Adipocyte (in vitro differentiated cells): ENCODE measurements at regions not wholly inside any gene's neighbourhood (a gene's known extent, or its start where the extent isn't known, plus 50 kb on each side); places are given as distances from the start of the nearest gene placed in this dataset.

ENCODE experiments used
- DNase-seq: peaks from one replicate; pipeline ENCODE4 v3.0.0-alpha.2; 2015; ENCODE audit warnings: low read depth
- H3K27me3 ChIP-seq: replicated peaks from 2 replicates; pipeline ENCODE4 v1.7.0; 2013; ENCODE audit warnings: mild to moderate bottlenecking, low read length, moderate library complexity; ENCODE audit not compliant: control insufficient read depth, insufficient read depth
- H3K36me3 ChIP-seq: 2 replicates; pipeline ENCODE4 v1.7.0; 2013; ENCODE audit warnings: low read length, mild to moderate bottlenecking, moderate library complexity; ENCODE audit not compliant: control insufficient read depth, insufficient read depth, severe bottlenecking
- H3K4me1 ChIP-seq: 2 replicates; pipeline ENCODE4 v1.7.0; 2013; ENCODE audit warnings: mild to moderate bottlenecking, low read length, moderate library complexity; ENCODE audit not compliant: control insufficient read depth, insufficient read depth
- H3K4me3 ChIP-seq: 2 replicates; pipeline ENCODE4 v1.7.0; 2013; ENCODE audit warnings: mild to moderate bottlenecking, low read length, moderate library complexity
- H3K9ac ChIP-seq: 2 replicates; pipeline ENCODE4 v1.7.0; 2013; ENCODE audit warnings: mild to moderate bottlenecking, low read length, moderate library complexity
- H3K9me3 ChIP-seq: 2 replicates; pipeline ENCODE4 v1.7.0; 2013; ENCODE audit warnings: mild to moderate bottlenecking, low read length, moderate library complexity; ENCODE audit not compliant: control insufficient read depth

DNA sequence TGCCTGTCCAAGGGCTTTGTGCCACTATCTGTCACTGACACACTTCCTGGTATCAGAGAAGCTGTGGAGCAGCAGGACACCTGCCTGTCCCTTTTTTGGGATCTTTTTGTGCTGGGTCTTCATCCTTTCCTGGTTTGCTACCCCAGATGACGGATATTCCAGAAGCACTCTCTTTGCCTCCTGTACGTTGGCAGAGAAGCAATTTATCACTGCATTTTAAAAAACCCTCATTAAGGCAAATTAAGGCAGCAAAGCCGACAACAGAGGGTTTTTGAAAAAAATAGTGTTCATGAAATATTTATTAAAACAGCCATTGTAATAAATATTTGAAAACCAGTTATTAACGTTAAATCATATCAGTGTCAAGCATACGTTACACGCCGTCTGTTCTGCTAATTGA is 209.6 kb upstream of the NTM start:
- no peak overlapping the region for H3K4me3 ChIP-seq
- peaks cover 5% of the 10 kb centered on the region for H3K27me3 ChIP-seq
- H3K36me3 ChIP-seq: no peaks in the 10 kb centered on the region
- no peaks in the 10 kb centered on the region for H3K4me1 ChIP-seq
- no peaks in the 10 kb centered on the region for H3K9me3 ChIP-seq
- no peak overlapping the region for H3K9ac ChIP-seq
- no peak for DNase-seq

DNA sequence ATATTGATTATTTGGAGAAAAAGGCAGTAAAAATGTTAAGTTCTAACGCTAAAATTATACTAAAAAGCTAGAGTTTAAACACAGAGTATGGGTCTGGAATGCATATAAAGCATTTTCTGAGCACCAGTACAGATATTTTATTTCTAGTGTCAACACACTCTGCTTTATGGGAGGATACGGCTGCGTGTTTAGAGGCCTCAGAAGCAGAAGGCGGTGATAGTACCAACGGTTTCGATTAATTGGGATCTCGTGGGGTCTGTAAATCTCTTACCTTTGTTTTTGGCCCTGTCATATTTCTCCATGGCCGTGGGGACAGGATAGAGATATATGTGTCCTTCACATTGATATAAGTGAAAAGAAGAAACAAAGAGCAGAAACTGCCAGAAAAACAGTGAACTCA is 206.8 kb upstream of the NTM start:
- H3K36me3 ChIP-seq: no peaks in the 10 kb centered on the region
- peaks cover 5% of the 10 kb centered on the region for H3K27me3 ChIP-seq
- no peak overlapping the region for H3K9ac ChIP-seq
- no peak overlapping the region for H3K4me3 ChIP-seq
- DNase-seq: no peak
- H3K9me3 ChIP-seq: no peaks in the 10 kb centered on the region
- H3K4me1 ChIP-seq: no peaks in the 10 kb centered on the region

DNA sequence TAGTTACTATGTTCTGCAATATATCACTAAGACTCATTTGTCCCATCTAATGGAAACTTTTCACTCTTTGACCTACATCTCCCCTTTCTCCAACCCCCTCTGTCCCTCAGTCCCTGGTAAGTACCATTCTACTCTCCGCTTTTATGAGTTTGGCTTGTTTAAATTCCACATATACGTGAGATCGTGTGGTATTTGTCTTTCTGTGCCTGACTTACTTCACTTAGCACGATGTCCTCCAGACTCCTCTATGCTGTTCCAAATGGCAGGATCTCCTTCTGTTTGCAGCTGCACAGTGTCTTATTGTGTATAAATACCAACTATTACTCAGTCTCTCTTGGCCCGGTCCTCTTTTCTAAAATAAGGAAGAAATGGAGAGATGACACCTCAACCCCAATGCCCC is 205.4 kb upstream of the NTM start:
- no peaks in the 10 kb centered on the region for H3K36me3 ChIP-seq
- H3K9ac ChIP-seq: no peak overlapping the region
- H3K4me3 ChIP-seq: no peak overlapping the region
- DNase-seq: no peak
- H3K4me1 ChIP-seq: no peaks in the 10 kb centered on the region
- peaks cover 5% of the 10 kb centered on the region for H3K27me3 ChIP-seq
- no peaks in the 10 kb centered on the region for H3K9me3 ChIP-seq

DNA sequence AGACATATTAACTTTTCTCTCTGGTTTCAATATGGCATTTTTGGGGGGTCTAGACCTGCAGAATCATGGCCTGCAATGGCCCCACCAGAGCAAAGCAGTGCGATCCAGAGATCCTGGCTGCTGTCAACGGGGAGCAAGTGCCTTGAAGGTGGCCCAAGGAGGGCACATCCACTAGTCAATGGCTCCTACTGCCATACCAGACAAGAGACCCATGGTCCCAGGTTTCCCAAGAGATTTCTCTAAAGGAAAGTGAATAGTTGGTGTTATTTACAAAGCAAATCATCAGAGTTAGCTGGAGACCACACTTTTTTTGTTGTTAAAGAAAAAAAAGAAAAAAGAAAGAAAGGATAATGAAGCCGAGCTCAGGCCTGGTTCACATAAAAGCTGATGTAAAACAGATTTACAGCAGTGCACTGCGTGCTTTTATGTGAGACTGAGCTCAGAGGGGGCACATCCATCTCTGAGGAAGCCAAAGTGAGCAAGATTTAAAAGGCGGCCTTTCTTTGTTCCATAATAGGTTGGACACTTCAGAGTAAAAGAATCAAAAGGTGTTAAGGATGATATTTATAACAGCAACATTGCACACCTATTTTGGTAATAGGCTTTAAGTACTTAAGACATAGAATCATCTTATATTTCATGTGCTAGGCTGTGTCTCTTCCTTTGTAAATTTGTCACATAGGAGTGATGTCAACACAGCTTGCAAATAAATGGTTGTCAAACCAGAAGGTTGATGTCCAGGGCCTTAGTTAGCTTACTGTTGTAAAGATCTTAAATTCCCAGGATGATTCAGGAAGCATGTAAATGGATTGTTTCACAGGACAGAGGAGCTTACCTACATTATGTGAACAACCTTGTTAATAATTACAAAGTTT is 201.3 kb upstream of the NTM start:
- H3K27me3 ChIP-seq: peaks cover 7% of the 10 kb centered on the region
- H3K36me3 ChIP-seq: no peaks in the 10 kb centered on the region
- H3K4me3 ChIP-seq: no peak overlapping the region
- DNase-seq: no peak
- no peaks in the 10 kb centered on the region for H3K9me3 ChIP-seq
- H3K9ac ChIP-seq: no peak overlapping the region
- no peaks in the 10 kb centered on the region for H3K4me1 ChIP-seq

DNA sequence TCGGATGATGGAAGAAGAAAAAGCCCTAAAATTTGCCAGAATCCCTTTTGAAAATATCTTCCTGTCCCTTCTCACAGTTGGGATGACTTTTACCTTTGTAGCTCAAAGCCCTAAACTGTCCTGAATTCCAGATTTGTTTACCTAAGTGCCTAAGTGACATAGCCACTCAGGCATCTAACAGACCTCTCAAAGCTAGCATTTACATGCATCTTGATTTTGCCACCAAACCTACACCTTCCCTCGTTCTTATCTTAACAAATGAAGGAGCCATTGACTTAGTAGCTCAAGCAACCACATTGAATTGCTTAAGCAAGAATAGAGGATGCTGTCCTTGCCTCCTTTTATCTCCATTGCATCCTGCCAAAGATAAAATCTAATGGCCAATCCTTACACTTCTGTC is 198.4 kb upstream of the NTM start:
- Histone ChIP-seq H3K4me3 (no peak overlapping the region), H3K36me3 (no peaks in the 10 kb centered on the region)
- no peak for DNase-seq

DNA sequence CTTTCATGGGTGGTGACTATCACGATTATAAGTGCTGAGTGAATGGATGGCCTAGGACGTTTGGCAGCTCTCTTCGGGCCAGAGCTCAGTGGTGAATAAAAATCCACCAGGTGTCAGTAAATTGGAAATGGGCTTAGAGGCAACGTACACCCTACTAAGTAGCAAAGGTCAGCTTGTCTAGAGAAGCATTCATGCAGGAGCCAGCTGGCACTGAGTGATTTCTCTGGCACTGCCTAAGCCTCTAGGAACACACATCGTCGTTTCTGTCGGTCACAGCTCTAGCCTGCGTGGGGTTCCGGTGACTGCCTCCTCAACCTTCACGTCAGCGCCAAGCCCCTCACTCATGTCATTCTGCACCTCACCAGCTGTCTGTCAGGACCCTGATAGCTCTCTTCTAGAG is 192.4 kb upstream of the NTM start:
- Histone ChIP-seq H3K9ac (no peak overlapping the region), H3K9me3 (no peaks in the 10 kb centered on the region), H3K36me3 (no peaks in the 10 kb centered on the region), H3K4me3 (no peak overlapping the region), H3K27me3 (peaks cover 20% of the 10 kb centered on the region), H3K4me1 (no peaks in the 10 kb centered on the region)
- DNase-seq: no peak

More for the DNA sequence above, 198.4 kb upstream of the NTM start:
- H3K4me1 ChIP-seq: no peaks in the 10 kb centered on the region
- H3K9ac ChIP-seq: no peak overlapping the region
- H3K27me3 ChIP-seq: peaks cover 7% of the 10 kb centered on the region
- H3K9me3 ChIP-seq: no peaks in the 10 kb centered on the region

DNA sequence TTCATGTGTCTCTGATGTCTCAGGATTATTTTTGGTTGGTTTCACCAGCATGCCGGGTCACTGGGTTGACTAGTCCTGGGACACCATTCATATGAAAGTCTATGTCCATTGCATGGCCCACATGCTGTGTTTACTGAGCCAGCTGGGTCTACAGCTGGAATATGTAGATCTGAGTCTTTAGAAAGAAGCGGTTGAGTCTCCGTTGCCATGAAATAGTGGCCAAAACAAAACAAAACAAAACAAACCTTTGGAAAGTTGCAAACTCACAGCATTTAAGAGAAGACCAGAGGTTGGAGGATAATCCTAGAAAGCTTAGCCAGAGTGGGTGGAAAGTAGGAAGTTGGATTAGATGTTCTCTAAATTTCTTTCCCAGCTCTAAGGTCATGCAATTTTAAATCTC is 191.8 kb upstream of the NTM start:
- Histone ChIP-seq H3K4me3 (no peak overlapping the region), H3K36me3 (no peaks in the 10 kb centered on the region), H3K4me1 (no peaks in the 10 kb centered on the region), H3K27me3 (peaks cover 20% of the 10 kb centered on the region), H3K9me3 (no peaks in the 10 kb centered on the region), H3K9ac (no peak overlapping the region)
- DNase-seq: no peak

DNA sequence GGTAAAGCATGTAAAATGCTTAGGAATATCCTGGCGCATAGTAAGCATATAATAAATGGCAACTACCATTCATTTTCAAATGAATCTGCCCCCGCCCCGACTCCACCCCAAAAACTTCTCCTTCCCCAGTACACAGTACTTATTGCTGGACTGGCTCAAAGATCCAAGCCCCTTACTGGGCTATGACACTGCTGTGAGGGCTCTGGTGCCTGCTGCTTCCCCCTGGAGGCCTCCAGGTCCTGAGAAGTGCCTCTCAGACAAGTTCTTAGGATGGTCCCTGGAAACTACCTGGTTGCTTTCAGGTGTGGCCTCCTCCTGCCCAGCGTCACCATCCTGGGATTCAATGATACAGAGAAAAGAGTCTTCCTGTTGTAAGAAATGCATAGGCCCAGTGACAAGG is 190.6 kb upstream of the NTM start:
- Histone ChIP-seq H3K27me3 (peaks cover 23% of the 10 kb centered on the region), H3K9ac (no peak overlapping the region), H3K9me3 (no peaks in the 10 kb centered on the region), H3K4me1 (no peaks in the 10 kb centered on the region), H3K4me3 (no peak overlapping the region), H3K36me3 (no peaks in the 10 kb centered on the region)
- no peak for DNase-seq

DNA sequence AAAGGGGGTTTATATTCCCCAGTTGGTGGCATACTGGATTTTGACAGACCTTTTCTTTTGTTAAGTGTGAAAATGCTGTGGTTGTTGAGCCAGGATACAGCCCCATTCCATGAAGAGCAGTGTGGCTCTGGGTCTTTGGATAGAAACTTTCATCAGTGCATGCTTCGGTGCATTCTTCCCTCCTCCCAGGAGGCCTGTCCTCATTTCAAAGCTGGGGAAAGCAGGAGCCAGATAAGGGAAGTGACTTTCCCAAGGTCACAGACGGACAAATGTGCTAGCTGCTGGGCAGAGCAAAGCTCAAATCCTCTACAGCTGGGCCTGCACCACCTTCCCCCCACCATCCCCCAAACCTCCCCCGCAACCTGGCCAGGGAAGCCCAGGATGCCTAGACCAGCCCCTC is 184.5 kb upstream of the NTM start:
- Histone ChIP-seq H3K9ac (no peak overlapping the region), H3K4me3 (no peak overlapping the region), H3K27me3 (peaks cover 29% of the 10 kb centered on the region), H3K4me1 (no peaks in the 10 kb centered on the region), H3K36me3 (no peaks in the 10 kb centered on the region), H3K9me3 (no peaks in the 10 kb centered on the region)
- no peak for DNase-seq

DNA sequence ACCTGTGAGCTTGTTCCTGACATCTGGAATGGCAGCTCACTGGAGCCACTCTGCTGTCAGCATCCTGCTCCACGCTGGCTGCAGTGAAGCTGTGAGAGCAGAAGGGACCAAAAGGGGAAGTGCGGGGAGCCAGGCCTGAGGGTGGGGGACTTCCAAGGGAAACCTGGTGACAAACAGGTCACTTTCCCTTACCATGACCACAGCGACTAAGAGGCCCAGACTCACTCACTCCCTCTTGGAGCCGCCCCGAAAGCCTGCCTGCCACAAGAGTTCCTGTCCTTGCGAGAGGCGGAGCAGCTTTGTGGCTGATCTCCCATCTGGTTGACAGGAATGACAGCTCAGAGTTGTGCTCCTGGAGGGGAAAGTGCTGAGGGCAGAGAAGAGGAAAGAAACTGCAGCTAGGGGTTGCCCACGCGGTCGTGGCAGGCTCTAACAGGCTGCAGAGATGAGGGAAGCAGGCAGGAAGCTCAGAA is 183.8 kb upstream of the NTM start:
- no peak for DNase-seq
- Histone ChIP-seq H3K27me3 (peaks cover 25% of the 10 kb centered on the region), H3K9me3 (no peaks in the 10 kb centered on the region), H3K9ac (no peak overlapping the region), H3K36me3 (no peaks in the 10 kb centered on the region), H3K4me3 (no peak overlapping the region), H3K4me1 (no peaks in the 10 kb centered on the region)

DNA sequence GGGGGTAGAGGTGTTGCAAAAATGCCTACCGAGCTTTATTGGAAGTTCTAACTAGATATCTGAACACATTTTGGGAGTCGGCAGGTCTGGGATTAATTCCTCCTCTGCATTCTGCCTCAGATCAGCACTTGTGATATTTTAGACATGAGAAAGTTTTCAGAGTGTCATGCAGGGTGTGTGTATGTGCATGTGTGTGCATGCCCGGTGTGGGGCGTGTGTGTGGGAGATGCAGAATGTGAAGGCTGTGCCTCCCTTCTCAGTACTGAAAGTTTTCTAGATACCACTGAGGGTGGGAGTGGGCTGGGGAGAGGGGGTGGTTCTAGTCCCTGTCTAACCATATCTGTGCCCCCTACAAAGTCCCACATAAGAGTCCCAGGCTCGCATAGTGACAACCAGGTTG is 180.0 kb upstream of the NTM start:
- H3K4me3 ChIP-seq: no peak overlapping the region
- H3K9ac ChIP-seq: no peak overlapping the region
- H3K9me3 ChIP-seq: peaks cover 3% of the 10 kb centered on the region
- H3K27me3 ChIP-seq: peaks cover 56% of the 10 kb centered on the region
- no peaks in the 10 kb centered on the region for H3K36me3 ChIP-seq
- no peaks in the 10 kb centered on the region for H3K4me1 ChIP-seq
- DNase-seq: no peak

DNA sequence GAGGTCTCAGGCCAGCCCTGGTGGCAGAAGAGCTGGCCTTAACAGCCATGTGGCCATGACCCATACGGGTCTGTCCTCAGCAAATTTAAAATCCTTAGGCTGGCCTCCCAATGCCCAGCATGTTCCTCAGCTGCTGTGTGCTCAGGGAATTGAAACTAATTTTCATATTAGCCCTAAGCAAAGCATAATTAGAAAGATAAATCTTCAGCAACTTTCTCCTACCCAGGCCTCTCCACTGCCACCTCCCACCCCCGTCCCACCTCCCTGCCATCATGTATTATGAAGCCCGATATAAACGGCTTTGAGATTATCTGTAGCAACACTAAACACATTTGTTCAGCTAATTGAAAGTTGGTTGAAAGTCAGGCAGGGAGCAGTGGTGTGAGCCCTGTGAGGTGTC is 178.8 kb upstream of the NTM start:
- H3K9me3 ChIP-seq: peaks cover 3% of the 10 kb centered on the region
- no peak overlapping the region for H3K4me3 ChIP-seq
- DNase-seq: no peak
- peaks cover 63% of the 10 kb centered on the region for H3K27me3 ChIP-seq
- no peaks in the 10 kb centered on the region for H3K36me3 ChIP-seq
- H3K4me1 ChIP-seq: no peaks in the 10 kb centered on the region
- H3K9ac ChIP-seq: no peak overlapping the region
